M059J (cell line): ENCODE measurements at regions not wholly inside any gene's neighbourhood (a gene's known extent, or its start where the extent isn't known, plus 50 kb on each side); places are given as distances from the start of the nearest gene placed in this dataset.
A peak's percentile ranks its signal among the peaks of the same experiment; 100 is the strongest.

Experiments used
- DNase-seq: peaks from one replicate; pipeline ENCODE4 v3.0.0-alpha.2; 2012; ENCODE audit warnings: low read depth

GRCh38 chr4:183763990-183764754, 105.1 kb downstream of the TRAPPC11 start:
- no peak for DNase-seq

GRCh38 chr4:183765251-183765911, 106.3 kb downstream of the TRAPPC11 start:
- DNase-seq, result no peak

GRCh38 chr4:183766140-183766539, 107.0 kb downstream of the TRAPPC11 start:
- DNase-seq, result no peak

- DNase-seq, result no peak
Measured at GRCh38 chr4:183770906-183771305, 111.8 kb downstream of the TRAPPC11 start.

GRCh38 chr4:183772361-183772760, 113.3 kb downstream of the TRAPPC11 start:
- no peak for DNase-seq

GRCh38 chr4:183773790-183774189, 114.7 kb downstream of the TRAPPC11 start:
- DNase-seq, result no peak

- DNase-seq, result no peak
Measured at GRCh38 chr4:183783306-183783705, 121.8 kb upstream of the STOX2 start.

- peak; percentile 9 for DNase-seq
Measured at GRCh38 chr4:183783991-183784553, 121.0 kb upstream of the STOX2 start.

- DNase-seq, result no peak
Measured at GRCh38 chr4:183788308-183788905, 116.7 kb upstream of the STOX2 start.

- peak; percentile 3 for DNase-seq
Measured at GRCh38 chr4:183789657-183790056, 115.5 kb upstream of the STOX2 start.

GRCh38 chr4:183790661-183791060, 114.4 kb upstream of the STOX2 start:
- no peak for DNase-seq

- DNase-seq, result no peak
Measured at GRCh38 chr4:183797011-183797444, 108.1 kb upstream of the STOX2 start.

- no peak for DNase-seq
Measured at GRCh38 chr4:183797445-183798300, 107.4 kb upstream of the STOX2 start.

GRCh38 chr4:183798301-183799253, 106.5 kb upstream of the STOX2 start:
- no peak for DNase-seq

GRCh38 chr4:183801457-183802165, 103.5 kb upstream of the STOX2 start:
- no peak for DNase-seq

- no peak for DNase-seq
Measured at GRCh38 chr4:183806341-183806740, 98.8 kb upstream of the STOX2 start.

GRCh38 chr4:183807420-183808096, 97.5 kb upstream of the STOX2 start:
- no peak for DNase-seq

- DNase-seq, result no peak
Measured at GRCh38 chr4:183808097-183808456, 97.0 kb upstream of the STOX2 start.

- no peak for DNase-seq
Measured at GRCh38 chr4:183812567-183812966, 92.5 kb upstream of the STOX2 start.
